GM12875 (cell line): ENCODE measurements at regions not wholly inside any gene's neighbourhood (a gene's known extent, or its start where the extent isn't known, plus 50 kb on each side); places are given as distances from the start of the nearest gene placed in this dataset.

Experiments used
- H3K4me3 ChIP-seq: one replicate; pipeline ENCODE4 v1.5.1; 2011; ENCODE audit warnings: low read depth, low read length, control low read depth
- TF ChIP-seq, protein P1 (sequence below): IDR thresholded peaks from 2 replicates; pipeline ENCODE4 v1.5.1; 2011; ENCODE audit warnings: low read depth, mild to moderate bottlenecking, control low read depth, inconsistent platforms, low read length, moderate library complexity, borderline replicate concordance; ENCODE audit not compliant: insufficient read depth

GRCh38 chr1:5495596-5496410, 496.4 kb downstream of the NPHP4 start:
- no peak overlapping the region for H3K4me3 ChIP-seq
- TF ChIP-seq, protein P1, sequence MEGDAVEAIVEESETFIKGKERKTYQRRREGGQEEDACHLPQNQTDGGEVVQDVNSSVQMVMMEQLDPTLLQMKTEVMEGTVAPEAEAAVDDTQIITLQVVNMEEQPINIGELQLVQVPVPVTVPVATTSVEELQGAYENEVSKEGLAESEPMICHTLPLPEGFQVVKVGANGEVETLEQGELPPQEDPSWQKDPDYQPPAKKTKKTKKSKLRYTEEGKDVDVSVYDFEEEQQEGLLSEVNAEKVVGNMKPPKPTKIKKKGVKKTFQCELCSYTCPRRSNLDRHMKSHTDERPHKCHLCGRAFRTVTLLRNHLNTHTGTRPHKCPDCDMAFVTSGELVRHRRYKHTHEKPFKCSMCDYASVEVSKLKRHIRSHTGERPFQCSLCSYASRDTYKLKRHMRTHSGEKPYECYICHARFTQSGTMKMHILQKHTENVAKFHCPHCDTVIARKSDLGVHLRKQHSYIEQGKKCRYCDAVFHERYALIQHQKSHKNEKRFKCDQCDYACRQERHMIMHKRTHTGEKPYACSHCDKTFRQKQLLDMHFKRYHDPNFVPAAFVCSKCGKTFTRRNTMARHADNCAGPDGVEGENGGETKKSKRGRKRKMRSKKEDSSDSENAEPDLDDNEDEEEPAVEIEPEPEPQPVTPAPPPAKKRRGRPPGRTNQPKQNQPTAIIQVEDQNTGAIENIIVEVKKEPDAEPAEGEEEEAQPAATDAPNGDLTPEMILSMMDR, result no peak

DNA sequence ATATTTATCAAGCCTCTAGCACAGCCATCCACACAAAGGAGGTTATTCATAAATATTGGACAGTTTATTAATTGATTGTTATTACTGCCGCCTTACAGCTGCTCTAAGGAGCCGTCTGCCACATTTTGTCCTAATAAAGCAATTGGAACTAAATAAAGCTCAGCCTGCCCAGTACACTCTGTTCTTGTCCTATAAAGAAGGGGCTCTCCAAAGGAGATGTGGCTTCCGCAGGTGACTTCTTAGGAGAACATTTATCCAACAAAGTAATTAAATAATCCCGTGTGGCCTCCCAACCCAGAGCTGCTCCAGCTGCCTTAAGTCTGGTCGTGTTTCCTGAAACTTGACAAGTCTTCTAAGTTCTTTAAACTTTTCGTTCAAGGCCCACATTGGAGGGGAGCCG, 497.7 kb downstream of the NPHP4 start:
- TF ChIP-seq, protein P1, result no peak
- no peak overlapping the region for H3K4me3 ChIP-seq

- H3K4me3 ChIP-seq, result no peak overlapping the region
- TF ChIP-seq, protein P1, result no peak
Measured at GRCh38 chr1:5493851-5494311, 498.3 kb downstream of the NPHP4 start.

DNA sequence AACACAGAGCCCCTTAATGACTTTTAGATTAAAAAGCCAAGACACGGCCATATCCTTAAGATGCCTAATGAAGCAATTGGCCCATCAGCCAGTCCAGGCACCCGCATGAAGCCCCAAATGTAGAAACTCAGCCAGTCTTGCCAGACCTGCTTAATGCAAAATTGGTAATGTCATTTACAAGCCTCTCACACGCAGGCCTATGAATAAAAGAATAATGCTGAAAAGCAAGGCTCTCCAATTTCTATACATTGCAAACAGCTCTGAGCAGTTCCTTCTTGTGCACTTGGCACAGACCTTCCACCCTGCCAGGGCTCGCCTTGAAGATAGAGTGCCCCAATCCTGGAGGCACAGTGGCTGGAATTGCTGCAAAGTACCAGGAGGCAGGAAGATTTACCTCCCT, 498.9 kb downstream of the NPHP4 start:
- TF ChIP-seq, protein P1, result no peak
- H3K4me3 ChIP-seq, result no peak overlapping the region

DNA sequence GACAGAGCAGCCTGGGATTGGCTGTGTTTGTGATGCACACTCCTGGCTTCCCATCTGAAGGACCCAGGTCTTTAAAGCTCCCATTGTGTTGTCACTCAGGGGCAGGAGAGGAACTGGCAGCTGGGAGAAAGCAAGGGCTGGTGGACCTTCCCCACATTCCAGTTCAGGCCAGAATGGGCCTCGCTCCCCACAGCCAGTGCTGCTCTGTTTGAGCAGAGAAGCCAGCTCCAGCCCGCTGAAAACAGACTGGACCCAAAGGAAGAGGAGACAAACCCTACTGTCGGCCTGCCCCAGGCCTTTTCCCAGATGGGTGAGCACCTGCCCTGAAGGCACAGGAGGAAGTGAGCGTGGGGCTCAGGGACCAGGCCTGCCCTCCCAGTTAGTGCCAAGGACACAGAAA, 499.4 kb downstream of the NPHP4 start:
- TF ChIP-seq, protein P1, result no peak
- H3K4me3 ChIP-seq, result no peak overlapping the region

DNA sequence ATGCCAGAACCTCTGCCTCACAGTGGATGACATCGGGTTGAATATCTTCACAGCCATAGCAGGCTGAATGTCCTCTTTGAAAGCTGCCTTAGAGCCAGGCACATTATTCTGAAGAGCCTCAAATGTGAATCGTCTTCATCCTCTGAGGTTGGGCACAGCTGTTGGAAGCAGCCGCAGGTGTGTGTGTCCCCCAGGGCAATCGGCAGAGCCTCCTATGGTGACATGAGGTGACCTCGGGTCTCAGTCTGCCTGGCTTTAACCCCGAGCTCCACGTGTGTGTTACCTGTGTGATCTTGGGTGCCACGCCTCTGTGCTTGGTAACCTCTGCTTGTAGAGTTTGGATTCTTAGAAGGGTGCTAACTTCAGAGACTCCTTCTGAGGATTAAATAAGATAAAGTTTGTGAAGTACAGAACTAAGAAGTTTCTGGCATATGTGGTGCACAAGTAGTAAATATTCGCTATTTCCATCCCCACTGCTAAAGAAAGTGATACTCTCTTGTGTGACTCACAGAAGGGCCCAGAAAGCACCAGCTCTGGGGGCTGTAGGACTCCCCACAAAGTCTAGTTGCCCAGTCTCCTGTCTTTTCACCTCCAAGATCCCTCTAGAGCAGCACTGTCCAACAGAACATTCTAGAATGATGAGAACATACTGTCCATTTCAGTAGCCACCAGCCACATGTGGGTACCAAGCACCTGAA, 500.9 kb downstream of the NPHP4 start:
- no peak overlapping the region for H3K4me3 ChIP-seq
- TF ChIP-seq, protein P1, result no peak
